Activated CD4-positive, alpha-beta T cell treated with anti-CD3 and anti-CD28 coated beads, Interleukin-10, Interleukin-2, amounts not matched to agents 100 ng/mL and 50 ng/mL, durations not matched to agents 16 hours and 8 hours (primary cell): ENCODE measurements at regions not wholly inside any gene's neighbourhood (a gene's known extent, or its start where the extent isn't known, plus 50 kb on each side); places are given as distances from the start of the nearest gene placed in this dataset.

Experiments used
- DNase-seq: peaks from one replicate; pipeline ENCODE4 v3.0.0-alpha.2; 2020

DNA sequence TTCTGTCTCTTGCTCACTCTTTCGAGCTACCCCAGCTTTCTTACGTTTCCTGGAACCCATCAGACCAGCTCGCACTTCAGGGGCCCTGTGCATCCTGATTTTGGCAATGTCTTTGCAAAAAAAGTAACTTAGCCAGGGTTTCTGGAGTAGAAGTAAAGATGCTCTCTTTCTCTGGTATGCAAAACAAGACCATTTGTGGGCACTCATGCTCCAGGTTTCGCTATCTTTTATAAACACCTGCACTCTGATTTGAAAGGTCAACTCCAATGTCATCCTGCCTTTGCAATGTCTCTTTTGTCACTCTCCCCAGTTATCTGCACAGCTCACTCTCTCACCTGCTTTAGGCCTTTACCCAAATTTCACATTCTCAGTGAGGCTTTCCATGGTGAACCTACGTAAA, 869.1 kb downstream of the QKI start:
- DNase-seq, result no peak

DNA sequence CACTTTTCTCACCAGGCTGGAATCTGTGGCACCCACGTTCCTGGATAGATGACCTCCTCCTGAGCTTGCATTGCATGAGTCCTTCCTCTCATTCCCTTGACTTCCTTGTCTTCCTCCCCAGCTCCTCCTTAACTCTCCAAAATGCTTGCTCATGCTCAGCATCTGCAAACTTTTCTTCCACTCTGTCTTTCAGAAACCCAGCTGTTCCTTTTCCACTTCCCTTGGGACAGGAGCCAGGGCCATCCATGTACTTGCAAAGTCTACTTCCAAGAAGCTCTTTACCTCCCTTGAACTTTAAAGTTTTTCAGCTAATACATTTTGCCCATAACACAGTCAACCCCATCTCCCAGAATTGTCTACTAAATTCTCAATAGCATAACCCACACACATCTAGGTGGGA, 861.7 kb downstream of the QKI start:
- DNase-seq, result no peak

DNA sequence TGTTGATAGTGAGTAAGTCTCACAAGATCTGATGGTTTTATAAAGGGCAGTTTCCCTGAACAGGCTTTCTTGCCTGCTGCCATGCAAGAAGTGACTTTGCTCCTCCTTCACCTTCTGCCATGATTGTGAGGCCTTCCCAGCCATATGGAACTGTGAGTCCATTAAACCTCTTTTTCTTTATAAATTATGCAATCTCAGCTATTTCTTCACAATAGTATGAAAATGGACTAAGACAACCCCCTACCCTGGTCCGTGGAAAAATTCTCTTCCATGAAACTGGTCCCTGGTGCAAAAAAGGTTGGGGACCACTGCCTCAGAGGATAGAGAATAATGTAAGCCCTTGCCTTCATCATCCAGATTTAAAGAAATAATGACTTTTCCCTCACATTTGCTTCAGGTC, 861.3 kb downstream of the QKI start:
- DNase-seq, result no peak

- DNase-seq, result no peak
These were observed 860.0 kb downstream of the QKI start for GRCh38 chr6:164274493-164274892.

GRCh38 chr6:164273491-164273890, 859.0 kb downstream of the QKI start:
- DNase-seq, result no peak

DNA sequence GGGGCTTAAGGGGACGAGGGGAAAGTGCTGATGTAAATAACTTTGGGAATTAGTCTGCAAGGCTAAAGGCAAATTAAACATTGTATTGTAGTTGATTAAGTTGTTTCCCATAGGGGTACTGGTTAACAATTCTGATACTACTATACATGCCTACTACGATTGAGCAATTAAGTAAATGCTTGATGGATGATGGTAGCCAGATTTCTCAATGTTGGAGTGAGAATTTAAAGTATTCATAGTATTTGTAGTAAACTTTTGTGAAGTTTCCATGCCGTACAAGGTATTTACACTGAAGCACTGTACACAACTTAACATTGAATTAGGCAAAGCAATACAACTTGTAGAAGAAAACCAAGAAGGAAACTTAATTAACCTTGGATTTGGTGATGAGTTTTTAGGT, 852.3 kb downstream of the QKI start:
- no peak for DNase-seq

GRCh38 chr6:164262348-164262747, 847.8 kb downstream of the QKI start:
- no peak for DNase-seq

GRCh38 chr6:164258421-164258820, 843.9 kb downstream of the QKI start:
- no peak for DNase-seq

DNA sequence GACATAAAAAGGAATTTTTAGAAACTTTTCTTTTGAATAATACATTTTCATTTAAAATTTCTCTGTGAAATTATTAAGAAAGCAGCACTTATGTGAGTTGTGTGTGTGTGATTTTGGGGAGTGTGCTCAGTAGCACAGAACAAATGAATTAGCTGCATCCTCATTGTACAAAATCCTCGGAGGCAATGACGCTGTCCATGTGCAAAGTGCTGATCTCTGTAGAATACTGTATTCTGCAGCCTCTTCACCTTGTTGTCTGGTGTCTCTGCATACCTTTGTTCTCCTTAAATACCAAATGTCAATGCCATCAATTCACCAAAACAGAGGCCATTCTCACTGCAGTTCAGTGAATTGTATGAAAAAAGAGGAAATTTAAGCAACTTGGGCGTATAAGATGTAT, 838.4 kb downstream of the QKI start:
- no peak for DNase-seq

- no peak for DNase-seq
These were observed 837.8 kb downstream of the QKI start for GRCh38 chr6:164252291-164252690.

DNA sequence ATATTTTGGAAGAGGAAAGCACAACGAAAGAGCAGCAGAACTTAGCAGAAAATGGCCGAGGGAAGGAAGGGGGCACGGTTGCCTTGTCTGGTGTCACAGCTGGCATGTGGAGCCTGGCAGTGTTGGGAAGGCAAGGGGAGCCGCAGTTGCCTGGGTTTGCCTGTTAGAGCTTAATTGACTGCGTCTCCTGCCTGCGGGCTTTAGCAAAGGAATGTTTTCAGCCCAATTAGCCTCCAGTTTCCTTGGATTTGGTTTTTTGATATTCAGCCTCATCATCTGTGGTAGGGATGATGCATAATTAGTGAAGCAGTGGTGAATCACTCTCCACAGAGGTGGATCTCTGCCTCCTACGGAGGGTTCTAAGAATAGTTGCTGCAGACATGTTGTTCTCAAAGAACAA, 832.6 kb downstream of the QKI start:
- no peak for DNase-seq

GRCh38 chr6:164246082-164246481, 831.6 kb downstream of the QKI start:
- no peak for DNase-seq

DNA sequence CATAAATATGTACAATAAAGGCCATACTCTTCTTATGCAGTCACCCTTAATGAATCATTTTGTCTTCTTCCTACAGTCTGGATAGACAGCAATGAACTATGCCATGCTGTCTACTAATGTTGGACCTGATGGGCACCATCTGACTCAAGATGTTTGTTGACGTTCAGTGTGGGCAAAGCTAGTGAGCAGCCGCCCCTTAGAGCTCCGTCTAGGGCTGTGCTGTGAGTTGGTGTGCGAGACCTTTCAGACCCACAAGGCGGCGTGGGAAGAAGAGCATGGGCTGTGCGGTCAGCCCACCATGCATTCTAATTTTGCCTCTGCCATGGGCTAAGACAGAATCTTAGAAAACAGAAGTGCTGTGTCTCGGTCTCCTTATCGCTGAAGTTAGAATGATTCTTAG, 829.4 kb downstream of the QKI start:
- DNase-seq, result no peak

- DNase-seq, result no peak
These were observed 828.6 kb downstream of the QKI start for GRCh38 chr6:164243012-164243610.

DNA sequence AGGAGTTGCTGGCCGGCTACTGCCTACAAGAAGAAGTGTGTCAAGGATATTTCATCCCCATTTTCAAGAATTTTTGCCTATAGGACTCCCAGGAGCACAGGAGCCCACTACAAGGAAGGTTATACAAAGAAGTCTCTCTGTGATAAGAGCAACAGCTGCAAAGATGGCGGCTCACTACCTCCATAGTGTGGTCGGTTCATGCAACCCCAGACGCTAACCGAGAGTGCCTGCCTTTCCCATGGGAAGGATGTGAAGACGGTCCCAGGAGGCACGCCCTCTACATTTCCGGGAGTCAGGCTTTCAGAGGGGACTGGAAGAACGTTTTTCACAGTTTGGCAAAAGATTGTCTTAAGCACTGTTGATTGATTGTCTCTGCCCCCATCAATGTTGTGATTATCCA, 816.3 kb downstream of the QKI start:
- DNase-seq, result no peak

DNA sequence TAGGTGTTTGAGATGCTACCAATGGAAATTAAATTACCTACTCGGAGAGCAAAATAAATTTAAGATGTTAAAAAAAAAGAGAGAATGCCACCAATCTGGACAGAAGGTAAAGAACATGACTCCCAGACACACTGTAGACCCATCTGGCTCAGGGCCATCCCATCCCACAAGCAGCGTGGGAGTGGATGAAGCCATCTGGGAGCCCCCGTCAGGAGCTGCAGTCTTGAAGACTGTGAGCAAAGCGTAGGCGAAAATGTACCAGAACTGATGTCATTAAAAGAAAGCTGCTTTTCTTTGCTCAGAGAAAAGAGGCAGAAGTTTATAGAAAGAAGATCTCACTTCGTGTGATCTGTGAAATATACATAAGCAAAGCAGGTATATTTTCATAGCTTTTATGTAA, 815.7 kb downstream of the QKI start:
- no peak for DNase-seq

DNA sequence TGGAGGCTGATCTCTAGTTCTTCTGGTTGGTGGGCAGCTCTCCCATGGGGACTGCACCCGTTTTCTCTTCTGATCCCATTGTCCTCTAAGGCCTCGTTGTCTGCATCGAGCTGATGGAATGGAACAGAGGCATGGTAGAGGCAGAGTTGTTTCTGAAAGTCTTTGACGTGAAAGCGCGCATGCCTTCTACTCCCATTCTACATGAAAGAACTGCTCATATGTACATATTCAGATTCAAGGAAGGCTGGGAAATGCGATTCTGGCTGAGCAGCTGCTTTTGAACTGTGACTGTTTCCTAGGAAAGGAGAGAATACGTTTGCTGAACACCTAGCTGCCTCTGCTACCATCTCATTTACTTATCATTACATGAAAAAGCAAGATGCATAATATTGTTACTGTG, 815.2 kb downstream of the QKI start:
- DNase-seq, result no peak

DNA sequence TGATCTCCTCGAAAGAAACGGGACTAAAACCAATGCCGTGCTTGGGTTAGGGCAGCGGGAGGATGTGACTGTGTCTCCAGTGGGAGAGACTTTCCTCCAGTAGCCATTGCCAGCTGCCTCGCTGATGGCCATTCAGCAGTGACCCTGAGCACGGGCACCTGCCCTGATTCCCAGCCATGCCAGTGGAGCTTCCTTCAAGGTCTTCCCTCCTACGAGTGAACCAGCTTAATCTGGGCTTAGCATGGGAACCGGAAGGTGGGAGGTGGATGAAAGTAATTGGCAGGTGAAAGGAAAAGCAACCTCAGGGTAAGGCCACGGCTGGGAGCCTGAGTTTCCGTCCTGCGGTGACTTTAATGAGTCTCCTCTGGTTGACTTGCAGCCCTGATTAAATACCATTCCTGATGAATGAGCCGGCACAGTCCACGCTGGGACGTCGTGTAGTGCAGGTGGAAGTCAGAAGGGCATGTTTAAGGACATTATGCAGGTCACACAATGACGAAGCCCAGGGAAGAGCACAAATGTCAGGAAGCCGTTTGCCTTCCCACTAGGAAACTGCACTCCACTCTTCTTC, 813.5 kb downstream of the QKI start:
- no peak for DNase-seq

- DNase-seq, result no peak
These were observed 802.3 kb downstream of the QKI start for GRCh38 chr6:164216839-164217238.

- DNase-seq, result no peak
These were observed 801.9 kb downstream of the QKI start for GRCh38 chr6:164216368-164216767.

- no peak for DNase-seq
These were observed 799.5 kb downstream of the QKI start for GRCh38 chr6:164214066-164214465.

DNA sequence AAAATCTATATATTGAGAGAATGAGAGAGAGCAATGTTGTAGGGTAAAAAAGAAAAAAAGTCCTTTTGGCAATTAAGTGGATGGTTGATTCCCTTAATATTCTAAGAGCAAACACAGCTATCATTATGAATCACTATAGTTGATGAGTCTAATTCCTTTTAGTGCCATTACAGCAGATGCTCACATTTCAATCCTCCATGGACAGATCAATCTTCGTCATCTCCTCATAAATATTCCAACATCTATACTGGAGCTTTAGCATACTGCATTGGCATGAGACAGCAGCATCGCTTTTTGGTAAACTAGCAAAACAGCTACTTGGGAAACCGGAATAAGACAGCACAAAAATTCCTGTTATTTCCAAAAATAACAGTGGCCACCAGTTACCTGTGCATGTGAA, 796.7 kb downstream of the QKI start:
- DNase-seq, result no peak

DNA sequence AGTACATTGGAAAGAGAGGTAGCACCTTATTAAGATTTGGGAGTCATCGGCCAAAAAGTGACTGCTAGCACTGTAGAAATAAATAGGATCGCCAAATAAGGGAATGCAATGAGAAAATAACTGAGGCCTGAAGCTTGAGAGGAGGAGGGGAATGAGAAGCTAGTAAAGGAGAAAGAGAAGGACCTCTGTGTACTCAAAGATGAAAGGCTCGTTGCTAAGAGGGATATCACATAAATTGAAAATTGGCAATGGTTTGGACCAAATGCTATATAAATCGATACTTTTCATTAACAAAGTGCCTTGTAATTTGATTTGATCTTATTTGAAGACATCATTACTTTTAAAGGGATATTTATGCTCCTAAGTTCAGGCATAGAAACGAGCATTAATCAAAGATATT, 796.3 kb downstream of the QKI start:
- no peak for DNase-seq

- DNase-seq, result no peak
These were observed 795.8 kb downstream of the QKI start for GRCh38 chr6:164210323-164210722.

- no peak for DNase-seq
These were observed 793.9 kb downstream of the QKI start for GRCh38 chr6:164208371-164208770.
